AG04450 (cell line): ENCODE measurements at regions not wholly inside any gene's neighbourhood (a gene's known extent, or its start where the extent isn't known, plus 50 kb on each side); places are given as distances from the start of the nearest gene placed in this dataset.

Source experiments
- CTCF ChIA-PET: fragments of 300-600, 350-600 bp; formaldehyde crosslinking; extraction: SDS; loops from one replicate; lab custom pipeline; 2022; ENCODE audit warnings: antibody characterized with exemption, inconsistent platforms; lab: Charles Lee
- POLR2A ChIA-PET: fragments of 350-600 bp; formaldehyde crosslinking; extraction: SDS; loops from one replicate; lab custom pipeline; 2021; ENCODE audit warnings: antibody characterized with exemption, inconsistent platforms; lab: Yijun Ruan, JAX
- DNase-seq: peaks from one replicate; pipeline ENCODE4 v3.0.0-alpha.2; 2011; ENCODE audit warnings: low read depth, low spot score
- H3K27ac ChIP-seq: one replicate; pipeline ENCODE4 v1.5.1; 2012; ENCODE audit warnings: low read depth, low read length, control low read depth
- H3K27me3 ChIP-seq: one replicate; pipeline ENCODE4 v1.6.0; 2012; ENCODE audit warnings: low read length; ENCODE audit not compliant: control insufficient read depth, insufficient read depth
- H3K4me3 ChIP-seq: 2 replicates; pipeline ENCODE4 v1.5.1; 2011; ENCODE audit warnings: mild to moderate bottlenecking, low read depth, low read length, control low read depth
- H3K9me3 ChIP-seq: 2 replicates; pipeline ENCODE4 v1.5.1; 2012; ENCODE audit warnings: low read length; ENCODE audit not compliant: control insufficient read depth, insufficient read depth
- CTCF ChIP-seq: IDR thresholded peaks from 2 replicates; pipeline ENCODE4 v1.5.1; 2011; ENCODE audit warnings: low read depth, low read length, control low read depth, inconsistent platforms

GRCh38 chr13:109657395-109657794 is 129.0 kb downstream of the IRS2 start:
- Histone ChIP-seq H3K27me3 (peaks cover 4% of the 10 kb centered on the region), H3K9me3 (no peaks in the 10 kb centered on the region), H3K4me3 (no peak overlapping the region), H3K27ac (no peak overlapping the region)
- no peak for TF ChIP-seq CTCF
- DNase-seq, result no peak
- ChIA-PET POLR2A (no interaction called here), CTCF (no interaction called here)

DNA sequence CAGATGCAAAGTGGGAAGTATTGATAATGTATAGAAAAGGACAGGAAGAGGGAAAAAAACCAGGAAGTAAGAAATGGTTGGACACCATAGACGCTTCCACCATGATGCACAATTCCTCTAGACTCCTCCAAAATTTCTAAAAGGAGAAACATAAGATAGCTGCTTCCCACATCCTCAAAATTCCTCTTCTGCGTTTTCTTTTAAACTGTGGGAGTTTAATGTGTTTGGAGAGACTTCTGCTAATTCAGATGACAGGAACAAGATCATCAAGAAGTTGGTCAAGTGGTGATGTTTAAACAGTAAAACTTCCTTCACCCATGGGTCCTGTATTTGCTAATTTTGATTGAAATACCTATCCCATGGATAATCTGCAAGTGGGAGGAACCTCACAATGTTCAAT is 130.2 kb downstream of the IRS2 start:
- POLR2A ChIA-PET, result no interaction called here
- Histone ChIP-seq H3K27me3 (peaks cover 4% of the 10 kb centered on the region), H3K9me3 (no peaks in the 10 kb centered on the region)

DNA sequence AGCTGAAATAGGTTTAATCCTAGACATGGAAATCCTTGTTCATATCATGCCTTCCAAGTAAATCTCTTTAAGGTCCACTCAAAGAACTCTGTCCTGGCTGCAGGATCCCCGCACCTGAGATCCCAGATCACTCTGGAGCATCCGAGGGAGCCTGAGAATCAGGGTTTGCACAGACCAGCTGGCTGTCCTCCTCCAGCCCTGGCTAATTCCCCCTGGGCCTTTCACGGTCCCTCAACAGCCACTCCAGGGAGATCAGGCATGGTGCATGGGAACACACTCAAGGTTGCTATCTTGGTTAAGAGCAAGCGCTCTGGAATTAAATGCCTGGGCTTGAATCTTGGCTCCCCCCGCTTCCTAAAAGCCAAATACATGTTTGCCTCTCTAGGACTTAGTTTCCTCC is 130.8 kb downstream of the IRS2 start:
- TF ChIP-seq CTCF, result no peak
- Histone ChIP-seq H3K27me3 (peaks cover 4% of the 10 kb centered on the region), H3K4me3 (no peak overlapping the region), H3K27ac (no peak overlapping the region), H3K9me3 (no peaks in the 10 kb centered on the region)
- DNase-seq, result no peak
- ChIA-PET POLR2A (no interaction called here), CTCF (no interaction called here)

More for the DNA sequence above, 130.2 kb downstream of the IRS2 start:
- H3K4me3 ChIP-seq, result no peak overlapping the region
- CTCF ChIA-PET, result no interaction called here
- no peak overlapping the region for H3K27ac ChIP-seq
- TF ChIP-seq CTCF, result no peak
- DNase-seq, result no peak

DNA sequence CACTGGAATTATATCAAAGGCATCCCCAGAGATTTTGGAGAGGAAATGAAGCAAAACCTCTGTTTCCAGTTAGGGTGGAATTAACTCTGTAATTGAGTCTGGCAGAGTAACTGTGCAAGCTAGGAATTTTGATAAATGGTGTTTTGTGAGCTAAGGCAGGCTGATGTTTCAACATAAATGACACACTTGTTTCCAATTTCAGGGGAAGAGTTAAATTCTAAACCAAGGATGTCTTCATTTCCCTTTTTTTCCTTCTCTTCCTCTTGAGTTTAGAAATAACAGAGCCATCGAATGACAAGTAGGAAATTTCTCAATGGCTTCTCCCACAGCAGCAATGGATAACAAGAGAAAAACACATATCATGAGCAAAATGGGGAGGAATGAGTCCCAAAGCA is 131.2 kb downstream of the IRS2 start:
- H3K27me3 ChIP-seq, result peaks cover 4% of the 10 kb centered on the region
- H3K9me3 ChIP-seq, result no peaks in the 10 kb centered on the region
- ChIA-PET CTCF (no interaction called here), POLR2A (no interaction called here)
- H3K27ac ChIP-seq, result no peak overlapping the region
- H3K4me3 ChIP-seq, result no peak overlapping the region
- TF ChIP-seq CTCF, result no peak
- no peak for DNase-seq

GRCh38 chr13:109654341-109655205 is 131.8 kb downstream of the IRS2 start:
- no peak for TF ChIP-seq CTCF
- Histone ChIP-seq H3K9me3 (no peaks in the 10 kb centered on the region), H3K4me3 (no peak overlapping the region), H3K27ac (no peak overlapping the region), H3K27me3 (peaks cover 4% of the 10 kb centered on the region)
- ChIA-PET CTCF (no interaction called here), POLR2A (no interaction called here)
- no peak for DNase-seq
